Suprapubic skin (tissue), 4 donors: ENCODE measurements at regions not wholly inside any gene's neighbourhood (a gene's known extent, or its start where the extent isn't known, plus 50 kb on each side); places are given as distances from the start of the nearest gene placed in this dataset.

Experiments used
- DNase-seq, 2 donors: peaks; one replicate each; pipeline ENCODE4 v3.0.0-alpha.2; 2019; ENCODE audit warnings: low spot score in 2 of 2
- H3K27ac ChIP-seq: fragments of 200-600 bp; sonication (generic); one replicate; pipeline ENCODE4 v1.5.1; 2019
- H3K27me3 ChIP-seq: fragments of 200-600 bp; sonication (generic); one replicate; pipeline ENCODE4 v1.5.1; 2019
- H3K36me3 ChIP-seq: fragments of 200-600 bp; sonication (generic); one replicate; pipeline ENCODE4 v1.5.1; 2019
- H3K4me1 ChIP-seq: fragments of 200-600 bp; sonication (generic); one replicate; pipeline ENCODE4 v1.5.1; 2019
- H3K4me3 ChIP-seq: fragments of 200-600 bp; sonication (generic); one replicate; pipeline ENCODE4 v1.5.1; 2019; ENCODE audit warnings: mild to moderate bottlenecking
- H3K9me3 ChIP-seq: fragments of 200-600 bp; sonication (generic); one replicate; pipeline ENCODE4 v1.5.1; 2019
- EP300 ChIP-seq: sonication (generic); formaldehyde crosslinking; IDR thresholded peaks from one replicate; pipeline ENCODE4 v1.6.1; 2017; ENCODE audit warnings: antibody characterized with exemption
- POLR2A ChIP-seq, 2 donors: fragments of 450-650 bp; IDR thresholded peaks; one replicate each; pipeline ENCODE4 v1.6.1; 2017; ENCODE audit warnings: antibody characterized with exemption in 2 of 2, mild to moderate bottlenecking in 2 of 2, moderate library complexity in 2 of 2
- POLR2AphosphoS5 ChIP-seq, 3 donors: sonication (generic); formaldehyde crosslinking; IDR thresholded peaks; one replicate each; pipeline ENCODE4 v1.6.1; 2017; ENCODE audit warnings: antibody characterized with exemption in 3 of 3
- WGBS: methylation state at CpG from one replicate; pipeline ENCODE4 v1.1.5; 2018; 5-methylcytosine and 5-hydroxymethylcytosine counted together
- TF ChIP-seq, protein P1 (sequence below), 2 donors: fragments of 200-600 bp in 1 of 2; fragments of 450-650 bp in 1 of 2; sonication (generic) in 1 of 2; IDR thresholded peaks; one replicate each; pipeline ENCODE4 v1.5.1; 2016 to 2019; ENCODE audit warnings: antibody characterized with exemption in 2 of 2, mild to moderate bottlenecking in 1 of 2, moderate library complexity in 1 of 2

DNA sequence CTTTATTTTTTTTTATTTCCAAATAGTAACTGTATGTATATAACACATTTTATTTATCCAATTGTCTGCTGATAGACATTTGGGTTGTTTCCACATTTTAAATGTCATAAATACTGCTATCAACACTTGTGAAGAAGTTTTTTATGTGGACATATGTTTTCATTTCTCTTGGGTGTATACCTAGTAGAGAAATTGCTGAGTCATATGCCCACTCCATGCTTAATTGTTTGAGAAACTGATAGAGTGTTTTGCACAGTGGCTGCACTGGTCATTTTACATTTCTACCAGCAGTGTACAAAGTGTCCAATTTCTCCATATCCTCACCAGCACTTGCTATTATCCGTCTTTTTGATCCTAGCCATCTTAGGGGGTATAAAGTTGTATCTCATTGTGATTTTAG, 567.8 kb downstream of the GBA3 start:
- Histone ChIP-seq H3K27me3 (no peaks in the 10 kb centered on the region), H3K36me3 (no peaks in the 10 kb centered on the region), H3K27ac (no peak overlapping the region), H3K9me3 (no peaks in the 10 kb centered on the region), H3K4me1 (no peaks in the 10 kb centered on the region), H3K4me3 (no peak overlapping the region)
- TF ChIP-seq EP300 (no peak), POLR2A (IDR thresholded peaks at IDR 0.05) (no peak), POLR2AphosphoS5 (IDR thresholded peaks at IDR 0.05) (no peak)
- TF ChIP-seq, protein P1, sequence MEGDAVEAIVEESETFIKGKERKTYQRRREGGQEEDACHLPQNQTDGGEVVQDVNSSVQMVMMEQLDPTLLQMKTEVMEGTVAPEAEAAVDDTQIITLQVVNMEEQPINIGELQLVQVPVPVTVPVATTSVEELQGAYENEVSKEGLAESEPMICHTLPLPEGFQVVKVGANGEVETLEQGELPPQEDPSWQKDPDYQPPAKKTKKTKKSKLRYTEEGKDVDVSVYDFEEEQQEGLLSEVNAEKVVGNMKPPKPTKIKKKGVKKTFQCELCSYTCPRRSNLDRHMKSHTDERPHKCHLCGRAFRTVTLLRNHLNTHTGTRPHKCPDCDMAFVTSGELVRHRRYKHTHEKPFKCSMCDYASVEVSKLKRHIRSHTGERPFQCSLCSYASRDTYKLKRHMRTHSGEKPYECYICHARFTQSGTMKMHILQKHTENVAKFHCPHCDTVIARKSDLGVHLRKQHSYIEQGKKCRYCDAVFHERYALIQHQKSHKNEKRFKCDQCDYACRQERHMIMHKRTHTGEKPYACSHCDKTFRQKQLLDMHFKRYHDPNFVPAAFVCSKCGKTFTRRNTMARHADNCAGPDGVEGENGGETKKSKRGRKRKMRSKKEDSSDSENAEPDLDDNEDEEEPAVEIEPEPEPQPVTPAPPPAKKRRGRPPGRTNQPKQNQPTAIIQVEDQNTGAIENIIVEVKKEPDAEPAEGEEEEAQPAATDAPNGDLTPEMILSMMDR (IDR thresholded peaks at IDR 0.05), result no peak
- WGBS, result 86% methylated on average over 1 of the region's 1 CpG
- DNase-seq, result no peak

DNA sequence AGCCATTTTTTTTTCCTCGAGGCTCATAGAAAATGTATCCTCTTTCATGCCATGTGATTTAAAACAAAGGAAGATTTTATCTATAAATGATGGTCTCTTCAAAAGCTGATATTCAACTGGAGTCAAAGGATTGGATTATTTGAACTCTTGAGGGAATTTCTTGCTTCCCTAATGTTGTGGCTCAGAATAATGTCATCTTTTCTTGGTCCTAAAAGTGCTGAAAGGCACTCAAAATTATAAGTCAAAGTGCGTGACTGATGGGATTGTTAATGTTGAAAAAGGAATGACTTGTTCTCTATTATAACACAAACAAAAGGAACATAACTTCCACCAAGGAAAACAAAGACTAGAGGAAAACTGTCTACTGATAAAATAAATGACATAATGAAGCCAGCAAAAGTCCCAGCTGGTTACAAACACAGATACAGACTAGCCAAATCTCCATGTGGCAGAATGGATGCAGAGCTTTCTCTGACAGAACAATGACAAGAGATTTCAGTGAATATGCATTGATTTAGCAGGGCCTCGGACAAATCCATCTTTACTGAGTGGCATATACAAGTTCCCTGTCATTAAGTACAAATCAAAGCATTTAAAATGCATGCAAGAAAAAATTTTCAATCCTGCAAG, 552.6 kb downstream of the GBA3 start:
- no peaks in the 10 kb centered on the region for H3K4me1 ChIP-seq

DNA sequence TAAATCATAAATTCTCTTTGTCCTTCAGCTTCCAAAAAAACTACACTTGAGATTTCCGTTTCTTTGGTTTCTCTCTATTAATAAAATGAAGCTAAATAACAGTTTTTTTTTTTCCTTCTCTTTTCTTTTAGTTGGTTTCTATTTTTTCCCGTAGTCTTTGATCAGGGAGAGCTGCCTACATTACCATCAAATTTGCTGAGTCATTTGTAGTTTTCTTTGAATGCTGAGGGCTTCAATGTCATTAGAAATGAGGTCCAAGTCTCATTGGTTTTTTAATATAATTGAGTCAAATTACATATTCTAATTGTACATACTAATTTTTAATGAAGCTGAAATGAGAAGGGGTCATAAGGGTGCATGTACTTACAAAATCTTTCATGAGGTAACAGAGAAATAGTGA, 550.2 kb downstream of the GBA3 start:
- no peak for DNase-seq
- Histone ChIP-seq H3K4me1 (no peaks in the 10 kb centered on the region), H3K4me3 (no peak overlapping the region), H3K27ac (no peak overlapping the region), H3K9me3 (no peaks in the 10 kb centered on the region), H3K36me3 (no peaks in the 10 kb centered on the region), H3K27me3 (no peaks in the 10 kb centered on the region)
- WGBS, result 54% methylated on average over 2 of the region's 2 CpGs
- TF ChIP-seq EP300 (no peak), POLR2A (IDR thresholded peaks at IDR 0.05) (no peak), POLR2AphosphoS5 (IDR thresholded peaks at IDR 0.05) (no peak)
- TF ChIP-seq, protein P1 (IDR thresholded peaks at IDR 0.05), result no peak

More for the DNA sequence above, 552.6 kb downstream of the GBA3 start:
- no peak overlapping the region for H3K27ac ChIP-seq
- TF ChIP-seq, protein P1 (IDR thresholded peaks at IDR 0.05), result no peak
- no peak for TF ChIP-seq EP300
- no peak for TF ChIP-seq POLR2AphosphoS5 (IDR thresholded peaks at IDR 0.05)
- TF ChIP-seq POLR2A (IDR thresholded peaks at IDR 0.05), result no peak
- H3K27me3 ChIP-seq, result no peaks in the 10 kb centered on the region
- no peak for DNase-seq
- no peaks in the 10 kb centered on the region for H3K36me3 ChIP-seq
- H3K4me3 ChIP-seq, result no peak overlapping the region
- WGBS, result 73% methylated on average over 3 of the region's 3 CpGs
- H3K9me3 ChIP-seq, result no peaks in the 10 kb centered on the region

DNA sequence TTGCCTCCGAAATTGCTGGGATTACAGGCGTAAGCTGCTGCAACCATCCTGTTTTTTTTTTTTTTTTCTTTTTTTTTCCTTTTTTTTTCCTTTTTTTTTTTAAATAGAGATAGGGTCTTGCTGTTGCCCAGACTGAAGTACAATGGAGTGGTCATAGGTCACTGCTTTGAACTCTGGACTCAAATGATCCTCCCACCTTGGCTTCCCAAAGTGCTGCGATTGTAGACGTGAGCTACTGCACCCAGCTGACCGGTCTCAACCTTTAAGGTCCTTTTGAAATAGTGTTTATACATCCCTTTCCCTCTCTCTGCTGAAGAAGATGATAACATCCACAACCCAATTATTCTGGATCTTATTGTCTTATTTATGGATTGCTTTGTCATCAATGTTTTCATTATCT, 548.7 kb downstream of the GBA3 start:
- no peak for DNase-seq
- Histone ChIP-seq H3K27ac (no peak overlapping the region), H3K9me3 (no peaks in the 10 kb centered on the region), H3K4me3 (no peak overlapping the region), H3K27me3 (no peaks in the 10 kb centered on the region), H3K36me3 (no peaks in the 10 kb centered on the region), H3K4me1 (no peaks in the 10 kb centered on the region)
- TF ChIP-seq POLR2AphosphoS5 (IDR thresholded peaks at IDR 0.05), result no peak
- TF ChIP-seq EP300, result no peak
- TF ChIP-seq, protein P1 (IDR thresholded peaks at IDR 0.05), result no peak
- no peak for TF ChIP-seq POLR2A (IDR thresholded peaks at IDR 0.05)
- 94% methylated on average over 5 of the region's 5 CpGs for WGBS

DNA sequence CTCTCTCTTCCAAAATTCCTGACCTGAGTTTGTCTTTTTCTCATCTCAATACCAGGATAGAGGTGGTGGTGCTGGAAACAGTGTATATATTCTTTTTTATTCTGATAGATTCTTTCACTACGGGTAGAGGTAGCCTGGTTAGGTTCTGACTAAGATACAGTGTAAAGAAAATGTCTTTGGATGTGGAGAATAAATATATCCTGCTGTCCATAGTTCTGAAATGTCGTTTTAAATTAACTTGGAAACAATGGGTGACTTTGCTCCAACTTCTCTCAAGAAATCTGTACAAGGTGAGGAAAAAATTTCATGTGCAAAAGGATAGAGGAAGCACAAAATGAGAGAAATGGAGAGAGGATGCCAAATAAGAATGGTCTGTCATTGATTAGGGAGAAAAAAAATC, 546.1 kb downstream of the GBA3 start:
- no peaks in the 10 kb centered on the region for H3K9me3 ChIP-seq
- 72% methylated on average over 2 of the region's 2 CpGs for WGBS
- TF ChIP-seq EP300 (no peak), POLR2A (IDR thresholded peaks at IDR 0.05) (no peak), POLR2AphosphoS5 (IDR thresholded peaks at IDR 0.05) (no peak)
- TF ChIP-seq, protein P1 (IDR thresholded peaks at IDR 0.05), result no peak

More for the DNA sequence above, 546.1 kb downstream of the GBA3 start:
- DNase-seq, result no peak
- Histone ChIP-seq H3K27me3 (no peaks in the 10 kb centered on the region), H3K4me1 (no peaks in the 10 kb centered on the region), H3K27ac (no peak overlapping the region), H3K4me3 (no peak overlapping the region), H3K36me3 (no peaks in the 10 kb centered on the region)
